ENCODE measurements at regions not wholly inside any gene's neighbourhood (a gene's known extent, or its start where the extent isn't known, plus 50 kb on each side); places are given as distances from the start of the nearest gene placed in this dataset.

DNA sequence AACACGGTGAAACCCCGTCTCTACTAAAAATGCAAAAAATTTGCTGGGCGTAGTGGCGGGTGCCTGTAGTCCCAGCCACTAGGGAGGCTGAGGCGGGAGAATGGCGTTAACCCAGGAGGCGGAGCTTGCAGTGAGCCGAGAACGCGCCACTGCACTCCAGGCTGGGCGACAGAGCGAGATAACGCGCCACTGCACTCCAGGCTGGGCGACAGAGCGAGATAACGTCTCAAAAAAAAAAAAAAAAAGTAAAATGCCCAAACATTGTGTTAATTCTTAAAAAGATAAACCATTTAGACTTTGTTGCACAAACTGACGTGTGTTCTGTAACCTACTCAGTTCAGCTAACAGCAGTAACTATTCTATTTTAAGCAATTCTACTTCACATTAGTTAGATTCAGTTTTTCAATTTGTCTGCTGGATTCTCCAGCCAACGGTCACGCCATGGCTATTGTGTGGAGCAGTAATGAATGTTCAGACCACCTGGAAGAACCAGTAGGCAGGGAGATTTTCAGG is 119.3 kb upstream of the MAN2A1 start:
- no peaks in the 10 kb centered on the region for H3K9me1 ChIP-seq (replicated peaks; ENCODE audit: control insufficient read depth, extremely low read depth, insufficient read depth, low read length)
- no peaks in the 10 kb centered on the region for H3K79me2 ChIP-seq (ENCODE audit: control insufficient read depth, insufficient read depth, low read length)
- intact Hi-C loops (cut with micrococcal nuclease) = no loop called here
- DNase-seq (ENCODE audit: low read depth, low spot score) = no peak
- CTCF ChIA-PET = no interaction called here
- no peaks in the 10 kb centered on the region for H4K20me1 ChIP-seq (replicated peaks; ENCODE audit: control insufficient read depth, extremely low read depth, insufficient read depth, low read length)
- H3K9ac ChIP-seq (replicated peaks; ENCODE audit: extremely low read depth, insufficient read depth, low read length) = no peak overlapping the region
- TF ChIP-seq FOS (IDR thresholded peaks at IDR 0.05; ENCODE audit: borderline replicate concordance, insufficient read depth, low read length) = no peak
- no peak for TF ChIP-seq JUN (IDR thresholded peaks at IDR 0.05; ENCODE audit: borderline replicate concordance, insufficient read depth, insufficient read length, low read depth)
- TF ChIP-seq POLR2AphosphoS5 (IDR thresholded peaks at IDR 0.05; ENCODE audit: insufficient read depth, low read depth, low read length) = no peak
- TF ChIP-seq POLR2A (IDR thresholded peaks at IDR 0.05; ENCODE audit: low read depth, low read length) = no peak
- TF ChIP-seq, protein P1, sequence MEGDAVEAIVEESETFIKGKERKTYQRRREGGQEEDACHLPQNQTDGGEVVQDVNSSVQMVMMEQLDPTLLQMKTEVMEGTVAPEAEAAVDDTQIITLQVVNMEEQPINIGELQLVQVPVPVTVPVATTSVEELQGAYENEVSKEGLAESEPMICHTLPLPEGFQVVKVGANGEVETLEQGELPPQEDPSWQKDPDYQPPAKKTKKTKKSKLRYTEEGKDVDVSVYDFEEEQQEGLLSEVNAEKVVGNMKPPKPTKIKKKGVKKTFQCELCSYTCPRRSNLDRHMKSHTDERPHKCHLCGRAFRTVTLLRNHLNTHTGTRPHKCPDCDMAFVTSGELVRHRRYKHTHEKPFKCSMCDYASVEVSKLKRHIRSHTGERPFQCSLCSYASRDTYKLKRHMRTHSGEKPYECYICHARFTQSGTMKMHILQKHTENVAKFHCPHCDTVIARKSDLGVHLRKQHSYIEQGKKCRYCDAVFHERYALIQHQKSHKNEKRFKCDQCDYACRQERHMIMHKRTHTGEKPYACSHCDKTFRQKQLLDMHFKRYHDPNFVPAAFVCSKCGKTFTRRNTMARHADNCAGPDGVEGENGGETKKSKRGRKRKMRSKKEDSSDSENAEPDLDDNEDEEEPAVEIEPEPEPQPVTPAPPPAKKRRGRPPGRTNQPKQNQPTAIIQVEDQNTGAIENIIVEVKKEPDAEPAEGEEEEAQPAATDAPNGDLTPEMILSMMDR (IDR thresholded peaks at IDR 0.05; ENCODE audit: extremely low read depth in 1 of 2, insufficient read depth in 1 of 2, low read depth in 1 of 2, low read length in 2 of 2) = no peak
- H3K4me3 ChIP-seq (replicated peaks in 1 of 3; ENCODE audit: insufficient read depth in 1 of 3, low read depth in 1 of 3, low read length in 3 of 3) = no peak overlapping the region
- no peaks in the 10 kb centered on the region for H3K9me3 ChIP-seq (replicated peaks; ENCODE audit: control insufficient read depth, insufficient read depth, low read length)
- H3K4me1 ChIP-seq (ENCODE audit: control insufficient read depth, extremely low read depth, insufficient read depth, low read length) = no peaks in the 10 kb centered on the region
- no peak overlapping the region for H3K27ac ChIP-seq (ENCODE audit: insufficient read depth, low read depth, low read length)
- no TSS peak for BruUV-seq (replicated peaks)
- no peaks in the 10 kb centered on the region for H3K36me3 ChIP-seq (ENCODE audit: control insufficient read depth in 2 of 2, extremely low read depth in 1 of 2, insufficient read depth in 2 of 2, low read length in 2 of 2)
- no peak for FAIRE-seq
- H2AFZ ChIP-seq (ENCODE audit: low read depth, low read length) = no peak overlapping the region
- no peak overlapping the region for H3K4me2 ChIP-seq (ENCODE audit: insufficient read depth, low read length)
- H3K27me3 ChIP-seq (ENCODE audit: control insufficient read depth in 2 of 2, insufficient read depth in 2 of 2, low read length in 2 of 2) = peaks cover 1 to 2% of the 10 kb centered on the region in 2 experiments
- POLR2A ChIA-PET = no interaction called here
- dilution Hi-C loops (cut with MboI; ENCODE audit: extremely low pct_ligation_motif_present, low sequenced_read_pairs) = no loop called here

- H3K4me1 ChIP-seq (ENCODE audit: control insufficient read depth, extremely low read depth, insufficient read depth, low read length) = no peaks in the 10 kb centered on the region
- no peak overlapping the region for H3K4me3 ChIP-seq (replicated peaks in 1 of 3; ENCODE audit: insufficient read depth in 1 of 3, low read depth in 1 of 3, low read length in 3 of 3)
- no peak overlapping the region for H3K4me2 ChIP-seq (ENCODE audit: insufficient read depth, low read length)
- POLR2A ChIA-PET = no interaction called here
- TF ChIP-seq JUN (IDR thresholded peaks at IDR 0.05; ENCODE audit: borderline replicate concordance, insufficient read depth, insufficient read length, low read depth) (no peak), MYC (IDR thresholded peaks at IDR 0.05; ENCODE audit: low read depth, low read length) (no peak), FOS (IDR thresholded peaks at IDR 0.05; ENCODE audit: borderline replicate concordance, insufficient read depth, low read length) (no peak), EZH2 (IDR thresholded peaks at IDR 0.05; ENCODE audit: borderline replicate concordance, low read depth, low read length, severe bottlenecking) (no peak), POLR2AphosphoS5 (IDR thresholded peaks at IDR 0.05; ENCODE audit: insufficient read depth, low read depth, low read length) (no peak), POLR2A (IDR thresholded peaks at IDR 0.05; ENCODE audit: low read depth, low read length) (no peak)
- TF ChIP-seq, protein P1 (IDR thresholded peaks at IDR 0.05; ENCODE audit: extremely low read depth in 1 of 2, insufficient read depth in 1 of 2, low read depth in 1 of 2, low read length in 2 of 2) = no peak
- TF ChIP-seq, protein P2, sequence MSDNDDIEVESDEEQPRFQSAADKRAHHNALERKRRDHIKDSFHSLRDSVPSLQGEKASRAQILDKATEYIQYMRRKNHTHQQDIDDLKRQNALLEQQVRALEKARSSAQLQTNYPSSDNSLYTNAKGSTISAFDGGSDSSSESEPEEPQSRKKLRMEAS (IDR thresholded peaks at IDR 0.05; ENCODE audit: insufficient read depth, insufficient read length) = no peak
- peaks cover 0 to 1% of the 10 kb centered on the region in 2 experiments for H3K27me3 ChIP-seq (ENCODE audit: control insufficient read depth in 2 of 2, insufficient read depth in 2 of 2, low read length in 2 of 2)
- DNase-seq (ENCODE audit: low read depth, low spot score) (no peak), FAIRE-seq (no peak)
- dilution Hi-C loops (cut with MboI; ENCODE audit: extremely low pct_ligation_motif_present, low sequenced_read_pairs) (no loop called here), intact Hi-C loops (cut with micrococcal nuclease) (no loop called here)
- no peaks in the 10 kb centered on the region for H3K9me3 ChIP-seq (replicated peaks; ENCODE audit: control insufficient read depth, insufficient read depth, low read length)
- H3K9me1 ChIP-seq (replicated peaks; ENCODE audit: control insufficient read depth, extremely low read depth, insufficient read depth, low read length) = no peaks in the 10 kb centered on the region
- no TSS peak for BruUV-seq (replicated peaks)
- H4K20me1 ChIP-seq (replicated peaks; ENCODE audit: control insufficient read depth, extremely low read depth, insufficient read depth, low read length) = no peaks in the 10 kb centered on the region
- H3K27ac ChIP-seq (ENCODE audit: insufficient read depth, low read depth, low read length) = no peak overlapping the region
- CTCF ChIA-PET = interaction anchor here (1.1 kb wide), 1 partner anchor 1058 kb away, joined by 3 read pairs; no protein-coding TSS in a partner anchor
- no peak overlapping the region for H3K9ac ChIP-seq (replicated peaks; ENCODE audit: extremely low read depth, insufficient read depth, low read length)
- no peak overlapping the region for H2AFZ ChIP-seq (ENCODE audit: low read depth, low read length)
- H3K36me3 ChIP-seq (ENCODE audit: control insufficient read depth in 2 of 2, extremely low read depth in 1 of 2, insufficient read depth in 2 of 2, low read length in 2 of 2) = no peaks in the 10 kb centered on the region
- H3K79me2 ChIP-seq (ENCODE audit: control insufficient read depth, insufficient read depth, low read length) = no peaks in the 10 kb centered on the region
These were observed 122.2 kb upstream of the MAN2A1 start for GRCh38 chr5:109567374-109568044.
